HCT116 (cell line): ENCODE measurements at regions not wholly inside any gene's neighbourhood (a gene's known extent, or its start where the extent isn't known, plus 50 kb on each side); places are given as distances from the start of the nearest gene placed in this dataset.

ENCODE experiments used
- ATAC-seq: fragments of 200-7000 bp; cut with Tn5 transposase; 2 replicates; pipeline ENCODE4 v1.9.1; 2020; ENCODE audit warnings: mild to moderate bottlenecking, moderate library complexity
- BruUV-seq: library from RNA; stranded (reverse); fragments of 400-500 nt; replicated peaks from 2 replicates; lab custom pipeline; 2021; lab: Mats Ljungman, UMichigan
- CTCF ChIA-PET: fragments of 300-600 bp; sonication (Branson Sonifier 250); formaldehyde crosslinking; loops from one replicate; lab custom pipeline; 2021; ENCODE audit warnings: antibody characterized with exemption; lab: Charles Lee
- POLR2A ChIA-PET: fragments of 300-600, 350-600 bp; sonication (Branson Sonifier 250); formaldehyde crosslinking; loops from one replicate; lab custom pipeline; 2021; ENCODE audit warnings: antibody characterized with exemption; lab: Charles Lee
- RAD21 ChIA-PET, 2 experiments: fragments of 300-600 bp; sonication (Branson Sonifier 250); formaldehyde crosslinking; loops; one replicate each; lab custom pipeline; 2023; ENCODE audit warnings: low total read pairs in 2 of 2; ENCODE audit not compliant: uncharacterized antibody in 2 of 2, unreplicated experiment in 2 of 2, low non-redundant PET in 1 of 2; lab: Charles Lee
- DNase-seq: peaks from one replicate; pipeline ENCODE4 v3.0.0-alpha.2; 2010; ENCODE audit warnings: low read depth, low spot score
- H2AFZ ChIP-seq: fragments of 200-600 bp; shearing (Covaris generic), sonication (generic); 2 replicates; pipeline ENCODE4 v1.6.1; 2017; ENCODE audit warnings: low read depth, mixed run types, mixed read lengths, antibody characterized with exemption, low read length; ENCODE audit not compliant: poor library complexity, severe bottlenecking
- H3K27ac ChIP-seq: 2 replicates; pipeline ENCODE4 v1.5.1; 2012; ENCODE audit warnings: low read depth, low read length
- H3K27me3 ChIP-seq: fragments of 200-600 bp; sonication (generic); 2 replicates; pipeline ENCODE4 v1.6.1; 2016; ENCODE audit warnings: mixed run types, low read length, mixed read lengths; ENCODE audit not compliant: insufficient read depth
- H3K36me3 ChIP-seq, 2 experiments: fragments of 200-500 bp in 1 of 2; fragments of 200-600 bp in 1 of 2; sonication (Bioruptor generic) in 1 of 2; sonication (generic) in 1 of 2; 2 replicates each; pipeline versions ENCODE4 v1.5.1 to v1.6.1; 2014 to 2016; ENCODE audit warnings: low read length in 2 of 2, inconsistent platforms in 1 of 2, mixed read lengths in 1 of 2, mixed run types in 1 of 2; ENCODE audit not compliant: insufficient read depth in 2 of 2, control insufficient read depth in 1 of 2
- H3K4me1 ChIP-seq, 2 experiments: fragments of 200-600 bp in 1 of 2; sonication (generic) in 1 of 2; 2 replicates each; pipeline versions ENCODE4 v1.5.1 to v1.6.1; 2012 to 2017; ENCODE audit warnings: low read length in 2 of 2, inconsistent platforms in 1 of 2, mild to moderate bottlenecking in 1 of 2, mixed read lengths in 1 of 2, mixed run types in 1 of 2, moderate library complexity in 1 of 2; ENCODE audit not compliant: insufficient read depth in 2 of 2, control insufficient read depth in 1 of 2
- H3K4me2 ChIP-seq: fragments of 200-600 bp; sonication (generic); 2 replicates; pipeline ENCODE4 v1.6.1; 2017; ENCODE audit warnings: mixed run types, low read length, mixed read lengths
- H3K4me3 ChIP-seq, 2 experiments: fragments of 200-600 bp in 1 of 2; sonication (generic) in 1 of 2; replicated peaks in 1 of 2; 2 replicates each; pipeline ENCODE4 v1.5.1; 2011 to 2016; ENCODE audit warnings: low read length in 2 of 2, control low read depth in 1 of 2, low read depth in 1 of 2, mild to moderate bottlenecking in 1 of 2, mixed read lengths in 1 of 2, mixed run types in 1 of 2
- H3K79me2 ChIP-seq: fragments of 200-600 bp; sonication (generic); 2 replicates; pipeline ENCODE4 v1.6.1; 2017; ENCODE audit warnings: mild to moderate bottlenecking, mixed run types, low read length, moderate library complexity, mixed read lengths; ENCODE audit not compliant: insufficient read depth
- H3K9ac ChIP-seq: fragments of 200-600 bp; sonication (generic); 2 replicates; pipeline ENCODE4 v1.6.1; 2016; ENCODE audit warnings: low read length, mixed read lengths
- H3K9me2 ChIP-seq: fragments of 200-600 bp; sonication (generic), shearing (Covaris generic); 2 replicates; pipeline ENCODE4 v1.6.1; 2017; ENCODE audit warnings: mixed run types, mild to moderate bottlenecking, moderate library complexity; ENCODE audit not compliant: insufficient read depth
- H3K9me3 ChIP-seq, 2 experiments: fragments of 200-500 bp in 1 of 2; fragments of 200-600 bp in 1 of 2; sonication (Bioruptor generic) in 1 of 2; sonication (generic) in 1 of 2; 2 replicates each; pipeline ENCODE4 v1.6.1; 2014 to 2017; ENCODE audit warnings: low read length in 2 of 2, mixed read lengths in 2 of 2, inconsistent platforms in 1 of 2, low read depth in 1 of 2, mild to moderate bottlenecking in 1 of 2, mixed run types in 1 of 2, moderate library complexity in 1 of 2; ENCODE audit not compliant: control insufficient read depth in 1 of 2, insufficient read depth in 1 of 2
- H4K20me1 ChIP-seq: fragments of 200-600 bp; sonication (generic), shearing (Covaris generic); 2 replicates; pipeline ENCODE4 v1.6.1; 2017; ENCODE audit warnings: mixed run types, mild to moderate bottlenecking, moderate library complexity; ENCODE audit not compliant: insufficient read depth
- CEBPB ChIP-seq: IDR thresholded peaks from 2 replicates; pipeline ENCODE4 v1.6.1; 2012; ENCODE audit warnings: low read depth
- EZH2 ChIP-seq: fragments of 200-600 bp; sonication (generic); IDR thresholded peaks from 2 replicates; pipeline ENCODE4 v1.6.1; 2017; ENCODE audit warnings: antibody characterized with exemption, mixed run types
- POLR2AphosphoS5 ChIP-seq: IDR thresholded peaks from 2 replicates; pipeline ENCODE4 v1.6.1; 2011; ENCODE audit warnings: mild to moderate bottlenecking, low read depth, low read length, moderate library complexity
- SRF ChIP-seq: IDR thresholded peaks from 2 replicates; pipeline ENCODE4 v1.6.1; 2012; ENCODE audit warnings: low read depth
- ZFX ChIP-seq: fragments of 450-650 bp; IDR thresholded peaks from 2 replicates; pipeline ENCODE4 v1.6.1; 2017
- ZNF274 ChIP-seq: fragments of 200-500 bp; sonication (Bioruptor generic); IDR thresholded peaks from 2 replicates; pipeline ENCODE4 v1.6.1; 2014; ENCODE audit warnings: mild to moderate bottlenecking, low read depth, low read length, inconsistent platforms
- intact Hi-C: fragments of 100-400 bp; cut with micrococcal nuclease; formaldehyde crosslinking; loops from 2 replicates; pipeline ENCODE4 v1.10.0; 2022
- TF ChIP-seq, protein P1 (sequence below): IDR thresholded peaks from 2 replicates; pipeline ENCODE4 v1.6.1; 2012; ENCODE audit warnings: low read depth
- TF ChIP-seq, protein P2 (sequence below): IDR thresholded peaks from 2 replicates; pipeline ENCODE4 v1.6.1; 2012

GRCh38 chr3:115500795-115501194 lies 122.5 kb upstream of the GAP43 start:
- ChIA-PET RAD21 (no interaction called here), POLR2A (no interaction called here), CTCF (no interaction called here)
- no peak overlapping the region for H2AFZ ChIP-seq
- no peaks in the 10 kb centered on the region for H3K4me1 ChIP-seq
- no peak overlapping the region for H3K4me3 ChIP-seq
- no peaks in the 10 kb centered on the region for H3K79me2 ChIP-seq
- H3K4me2 ChIP-seq: no peak overlapping the region
- H3K9me3 ChIP-seq: no peaks in the 10 kb centered on the region
- ATAC-seq: no peak
- intact Hi-C loops: no loop called here
- no peak overlapping the region for H3K27ac ChIP-seq
- no peaks in the 10 kb centered on the region for H3K27me3 ChIP-seq
- BruUV-seq: no TSS peak
- no peaks in the 10 kb centered on the region for H4K20me1 ChIP-seq
- H3K9me2 ChIP-seq: no peaks in the 10 kb centered on the region
- no peaks in the 10 kb centered on the region for H3K36me3 ChIP-seq
- TF ChIP-seq SRF (no peak), ZNF274 (no peak), ZFX (no peak), POLR2AphosphoS5 (no peak), CEBPB (no peak), EZH2 (no peak)
- TF ChIP-seq, protein P1, sequence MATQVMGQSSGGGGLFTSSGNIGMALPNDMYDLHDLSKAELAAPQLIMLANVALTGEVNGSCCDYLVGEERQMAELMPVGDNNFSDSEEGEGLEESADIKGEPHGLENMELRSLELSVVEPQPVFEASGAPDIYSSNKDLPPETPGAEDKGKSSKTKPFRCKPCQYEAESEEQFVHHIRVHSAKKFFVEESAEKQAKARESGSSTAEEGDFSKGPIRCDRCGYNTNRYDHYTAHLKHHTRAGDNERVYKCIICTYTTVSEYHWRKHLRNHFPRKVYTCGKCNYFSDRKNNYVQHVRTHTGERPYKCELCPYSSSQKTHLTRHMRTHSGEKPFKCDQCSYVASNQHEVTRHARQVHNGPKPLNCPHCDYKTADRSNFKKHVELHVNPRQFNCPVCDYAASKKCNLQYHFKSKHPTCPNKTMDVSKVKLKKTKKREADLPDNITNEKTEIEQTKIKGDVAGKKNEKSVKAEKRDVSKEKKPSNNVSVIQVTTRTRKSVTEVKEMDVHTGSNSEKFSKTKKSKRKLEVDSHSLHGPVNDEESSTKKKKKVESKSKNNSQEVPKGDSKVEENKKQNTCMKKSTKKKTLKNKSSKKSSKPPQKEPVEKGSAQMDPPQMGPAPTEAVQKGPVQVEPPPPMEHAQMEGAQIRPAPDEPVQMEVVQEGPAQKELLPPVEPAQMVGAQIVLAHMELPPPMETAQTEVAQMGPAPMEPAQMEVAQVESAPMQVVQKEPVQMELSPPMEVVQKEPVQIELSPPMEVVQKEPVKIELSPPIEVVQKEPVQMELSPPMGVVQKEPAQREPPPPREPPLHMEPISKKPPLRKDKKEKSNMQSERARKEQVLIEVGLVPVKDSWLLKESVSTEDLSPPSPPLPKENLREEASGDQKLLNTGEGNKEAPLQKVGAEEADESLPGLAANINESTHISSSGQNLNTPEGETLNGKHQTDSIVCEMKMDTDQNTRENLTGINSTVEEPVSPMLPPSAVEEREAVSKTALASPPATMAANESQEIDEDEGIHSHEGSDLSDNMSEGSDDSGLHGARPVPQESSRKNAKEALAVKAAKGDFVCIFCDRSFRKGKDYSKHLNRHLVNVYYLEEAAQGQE: no peak
- TF ChIP-seq, protein P2, sequence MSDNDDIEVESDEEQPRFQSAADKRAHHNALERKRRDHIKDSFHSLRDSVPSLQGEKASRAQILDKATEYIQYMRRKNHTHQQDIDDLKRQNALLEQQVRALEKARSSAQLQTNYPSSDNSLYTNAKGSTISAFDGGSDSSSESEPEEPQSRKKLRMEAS: no peak
- TF ChIP-seq, all 23 proteins: peak for 0
- no peak for DNase-seq
- H3K9ac ChIP-seq: no peak overlapping the region
